A673 (cell line): ENCODE measurements at regions not wholly inside any gene's neighbourhood (a gene's known extent, or its start where the extent isn't known, plus 50 kb on each side); places are given as distances from the start of the nearest gene placed in this dataset.

Source experiments
- CTCF ChIP-seq: fragments of 300-800, 200-600 bp; sonication (generic); conservative IDR thresholded peaks from 2 replicates; pipeline ENCODE4 v1.5.1; 2017; ENCODE audit warnings: low read depth, mild to moderate bottlenecking, antibody characterized with exemption, low read length, moderate library complexity, mixed read lengths
- EZH2 ChIP-seq: fragments of 200-600 bp; sonication (generic); IDR thresholded peaks from 2 replicates; pipeline ENCODE4 v1.6.1; 2017; ENCODE audit warnings: borderline replicate concordance, low read depth, mild to moderate bottlenecking, mixed read lengths, antibody characterized with exemption, low read length; ENCODE audit not compliant: poor library complexity, severe bottlenecking

DNA sequence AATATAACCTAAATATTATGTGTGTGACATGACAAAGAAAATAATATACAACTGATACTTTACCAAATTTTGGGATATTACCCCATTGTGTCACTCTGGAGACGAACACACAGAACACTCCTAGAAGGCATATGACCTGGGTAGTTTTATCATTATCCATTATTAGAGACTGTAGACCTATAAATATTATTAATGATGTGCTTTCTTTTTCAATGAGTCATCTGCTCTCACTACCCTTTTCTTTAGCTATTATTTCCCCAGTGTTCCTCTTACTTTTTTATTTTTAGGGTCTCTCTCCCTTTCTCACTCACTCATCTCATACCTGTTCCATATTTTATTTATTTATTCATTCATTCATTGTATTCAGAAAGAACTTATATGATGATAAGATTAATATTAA, 143.3 kb upstream of the ITGA4 start:
- TF ChIP-seq CTCF, result no peak
- no peak for TF ChIP-seq EZH2
